Choroid plexus epithelial cell (primary cell): ENCODE measurements at regions not wholly inside any gene's neighbourhood (a gene's known extent, or its start where the extent isn't known, plus 50 kb on each side); places are given as distances from the start of the nearest gene placed in this dataset.

Experiments
- DNase-seq: peaks from one replicate; pipeline ENCODE4 v3.0.0-alpha.2; 2010; ENCODE audit warnings: low read depth
- H3K4me3 ChIP-seq: 2 replicates; pipeline ENCODE4 v1.5.1; 2011; ENCODE audit warnings: low read depth, mild to moderate bottlenecking, control low read depth, low read length, moderate library complexity
- CTCF ChIP-seq: conservative IDR thresholded peaks from 2 replicates; pipeline ENCODE4 v1.5.1; 2011; ENCODE audit warnings: low read depth, mild to moderate bottlenecking, control low read depth, inconsistent platforms, low read length, moderate library complexity

GRCh38 chr9:80025796-80026520 is 454.2 kb downstream of the TLE4 start:
- H3K4me3 ChIP-seq, result no peak overlapping the region
- no peak for TF ChIP-seq CTCF
- no peak for DNase-seq

GRCh38 chr9:80025131-80025530 is 453.4 kb downstream of the TLE4 start:
- no peak for DNase-seq
- TF ChIP-seq CTCF, result no peak
- no peak overlapping the region for H3K4me3 ChIP-seq

- DNase-seq, result no peak
- H3K4me3 ChIP-seq, result no peak overlapping the region
- no peak for TF ChIP-seq CTCF
These were observed 448.8 kb downstream of the TLE4 start for GRCh38 chr9:80020530-80020929.

- no peak overlapping the region for H3K4me3 ChIP-seq
- DNase-seq, result no peak
These were observed 448.3 kb downstream of the TLE4 start for GRCh38 chr9:80020056-80020455.

GRCh38 chr9:80013891-80014290 is 442.1 kb downstream of the TLE4 start:
- peak; percentile 42 for DNase-seq
- H3K4me3 ChIP-seq, result no peak overlapping the region
- no peak for TF ChIP-seq CTCF

More at GRCh38 chr9:80020056-80020455, 448.3 kb downstream of the TLE4 start:
- TF ChIP-seq CTCF, result no peak

- TF ChIP-seq CTCF, result no peak
- DNase-seq, result peak; percentile 17
- no peak overlapping the region for H3K4me3 ChIP-seq
These were observed 441.0 kb downstream of the TLE4 start for GRCh38 chr9:80012557-80013330.

- no peak for TF ChIP-seq CTCF
- no peak overlapping the region for H3K4me3 ChIP-seq
- no peak for DNase-seq
These were observed 437.4 kb downstream of the TLE4 start for GRCh38 chr9:80009204-80009603.
